ENCODE measurements at regions not wholly inside any gene's neighbourhood (a gene's known extent, or its start where the extent isn't known, plus 50 kb on each side); places are given as distances from the start of the nearest gene placed in this dataset.
"Not testable (repeated sequence)": the region's sequence is repeated elsewhere in the genome, so short reads cannot be mapped to it uniquely, and the experiment has no call there.

GRCh38 chr1:234956821-234957329 is 171.8 kb downstream of the TOMM20 start:
- DNase-seq: no peak

GRCh38 chr1:234955107-234955731 is 173.4 kb downstream of the TOMM20 start:
- DNase-seq: no peak

GRCh38 chr1:234954613-234955012 is 174.0 kb downstream of the TOMM20 start:
- no peak for DNase-seq

- no peak for DNase-seq
These were observed 174.8 kb downstream of the TOMM20 start for GRCh38 chr1:234953655-234954405.

GRCh38 chr1:234950598-234950997 is 178.0 kb downstream of the TOMM20 start:
- no peak for DNase-seq

- DNase-seq: not testable (repeated sequence)
These were observed 179.1 kb downstream of the TOMM20 start for GRCh38 chr1:234949528-234949927.

- no peak for DNase-seq
These were observed 183.9 kb downstream of the TOMM20 start for GRCh38 chr1:234944439-234945344.

GRCh38 chr1:234943836-234944402 is 184.7 kb downstream of the TOMM20 start:
- no peak for DNase-seq

- DNase-seq: no peak
These were observed 185.6 kb downstream of the TOMM20 start for GRCh38 chr1:234942879-234943506.

GRCh38 chr1:234942012-234942332 is 186.7 kb downstream of the TOMM20 start:
- no peak for DNase-seq

- DNase-seq: no peak
These were observed 187.2 kb downstream of the TOMM20 start for GRCh38 chr1:234941321-234942011.

GRCh38 chr1:234940841-234941240 is 187.8 kb downstream of the TOMM20 start:
- DNase-seq: no peak

GRCh38 chr1:234938924-234939323 is 189.7 kb downstream of the TOMM20 start:
- DNase-seq: no peak

GRCh38 chr1:234938135-234938534 is 190.5 kb downstream of the TOMM20 start:
- no peak for DNase-seq

GRCh38 chr1:234936612-234937389 is 191.8 kb downstream of the TOMM20 start:
- DNase-seq: no peak

GRCh38 chr1:234934611-234935033 is 194.0 kb downstream of the TOMM20 start:
- no peak for DNase-seq

- DNase-seq: no peak
These were observed 195.2 kb downstream of the TOMM20 start for GRCh38 chr1:234933475-234933874.

GRCh38 chr1:234932511-234933430 is 195.9 kb downstream of the TOMM20 start:
- no peak for DNase-seq

- DNase-seq: no peak
These were observed 196.5 kb downstream of the TOMM20 start for GRCh38 chr1:234932106-234932505.

GRCh38 chr1:234931404-234931973 is 197.1 kb downstream of the TOMM20 start:
- DNase-seq: no peak

All from NCI-H526 treated with DMSO at 0.1 percent for 48 hours (cell line).